PC-3 (cell line): ENCODE measurements at regions not wholly inside any gene's neighbourhood (a gene's known extent, or its start where the extent isn't known, plus 50 kb on each side); places are given as distances from the start of the nearest gene placed in this dataset.

Experiments used
- ATAC-seq: fragments of 200-7000 bp; cut with Tn5 transposase; 2 replicates; pipeline ENCODE4 v1.9.1; 2020; ENCODE audit warnings: mild to moderate bottlenecking, moderate library complexity
- BruUV-seq: library from RNA; stranded (reverse); fragments of 400-500 nt; replicated peaks from 2 replicates; lab custom pipeline; 2021; lab: Mats Ljungman, UMichigan
- CTCF ChIA-PET: fragments of 300-600 bp; sonication (Branson Sonifier 250); formaldehyde crosslinking; loops from one replicate; lab custom pipeline; 2022; ENCODE audit warnings: antibody characterized with exemption; lab: Charles Lee
- POLR2A ChIA-PET: fragments of 300-600 bp; sonication (Branson Sonifier 250); formaldehyde crosslinking; loops from one replicate; lab custom pipeline; 2022; ENCODE audit warnings: antibody characterized with exemption; ENCODE audit not compliant: unreplicated experiment; lab: Charles Lee
- DNase-seq: peaks from one replicate; pipeline ENCODE4 v3.0.0-alpha.2; 2015
- H2AFZ ChIP-seq: fragments of 300-600 bp; sonication (generic); 2 replicates; pipeline ENCODE4 v1.6.0; 2016; ENCODE audit warnings: antibody characterized with exemption, low read length
- H3F3A ChIP-seq: fragments of 300-600 bp; sonication (generic); one replicate; pipeline ENCODE4 v1.6.0; 2017; ENCODE audit warnings: antibody characterized with exemption, low read length, control low read depth, mild to moderate bottlenecking; ENCODE audit not compliant: unreplicated experiment
- H3K27ac ChIP-seq: fragments of 300-600 bp; sonication (generic); 2 replicates; pipeline ENCODE4 v1.5.1; 2016; ENCODE audit warnings: mild to moderate bottlenecking, low read length
- H3K27me3 ChIP-seq: fragments of 300-600 bp; sonication (generic); 2 replicates; pipeline ENCODE4 v1.6.1; 2016; ENCODE audit warnings: low read length, mixed read lengths
- H3K36me3 ChIP-seq: fragments of 300-600 bp; sonication (generic); 2 replicates; pipeline ENCODE4 v1.6.1; 2016; ENCODE audit warnings: low read depth, mixed run types, low read length, mixed read lengths
- H3K4me1 ChIP-seq: fragments of 300-600 bp; sonication (generic); 2 replicates; pipeline ENCODE4 v1.5.1; 2016; ENCODE audit warnings: low read length; ENCODE audit not compliant: insufficient read depth
- H3K4me2 ChIP-seq: fragments of 300-600 bp; sonication (generic); 2 replicates; pipeline ENCODE4 v1.6.0; 2016; ENCODE audit warnings: low read length
- H3K4me3 ChIP-seq: fragments of 300-600 bp; sonication (generic); 2 replicates; pipeline ENCODE4 v1.5.1; 2016; ENCODE audit warnings: mild to moderate bottlenecking, low read length, mixed read lengths
- H3K79me2 ChIP-seq: fragments of 300-600 bp; sonication (generic); 2 replicates; pipeline ENCODE4 v1.6.1; 2017; ENCODE audit warnings: low read length, mixed read lengths
- H3K9ac ChIP-seq: fragments of 300-600 bp; sonication (generic); 2 replicates; pipeline ENCODE4 v1.6.0; 2016; ENCODE audit warnings: mild to moderate bottlenecking, low read length
- H3K9me2 ChIP-seq: fragments of 300-600 bp; sonication (generic); replicated peaks from 2 replicates; pipeline ENCODE4 v1.6.1; 2016; ENCODE audit warnings: mixed run types, low read length, mixed read lengths
- H3K9me3 ChIP-seq: fragments of 300-600 bp; sonication (generic); 2 replicates; pipeline ENCODE4 v1.6.1; 2016; ENCODE audit warnings: low read length, mixed read lengths
- H4K20me1 ChIP-seq: fragments of 300-600 bp; sonication (generic); 2 replicates; pipeline ENCODE4 v1.6.1; 2016; ENCODE audit warnings: low read length, mixed read lengths
- CTCF ChIP-seq: fragments of 300-600 bp; sonication (generic); conservative IDR thresholded peaks from 2 replicates; pipeline ENCODE4 v1.5.1; 2017; ENCODE audit warnings: antibody characterized with exemption, low read depth, mild to moderate bottlenecking, low read length
- EZH2 ChIP-seq: fragments of 300-600 bp; sonication (generic); IDR thresholded peaks from one replicate; pipeline ENCODE4 v1.6.1; 2017; ENCODE audit warnings: antibody characterized with exemption, mild to moderate bottlenecking, low read length; ENCODE audit not compliant: unreplicated experiment
- EZH2phosphoT487 ChIP-seq: fragments of 300-600 bp; sonication (generic); IDR thresholded peaks from 2 replicates; pipeline ENCODE4 v1.6.1; 2018; ENCODE audit warnings: mild to moderate bottlenecking, antibody characterized with exemption, low read length, borderline replicate concordance
- intact Hi-C: fragments of 100-400 bp; cut with micrococcal nuclease; formaldehyde crosslinking; loops from 2 replicates; pipeline ENCODE4 v1.9.0; 2023

- no peaks in the 10 kb centered on the region for H3K79me2 ChIP-seq
- no peaks in the 10 kb centered on the region for H3K9me2 ChIP-seq
- CTCF ChIA-PET = interaction anchor here (0.6 kb wide), 1 partner anchor 32 kb away, joined by 3 read pairs; no protein-coding TSS in a partner anchor
- intact Hi-C loops = no loop called here
- H3F3A ChIP-seq = no peaks in the 10 kb centered on the region
- ATAC-seq (peak; percentile 63), DNase-seq (peak; percentile 76)
- POLR2A ChIA-PET = no interaction called here
- H3K27me3 ChIP-seq = no peaks in the 10 kb centered on the region
- no peaks in the 10 kb centered on the region for H3K36me3 ChIP-seq
- no peaks in the 10 kb centered on the region for H3K9me3 ChIP-seq
- H4K20me1 ChIP-seq = no peaks in the 10 kb centered on the region
- no peak for TF ChIP-seq EZH2phosphoT487
- no peak for TF ChIP-seq EZH2
- no peak for TF ChIP-seq CTCF
- H2AFZ ChIP-seq = no peak overlapping the region
- no peak overlapping the region for H3K4me3 ChIP-seq
- H3K9ac ChIP-seq = no peak overlapping the region
- BruUV-seq = no TSS peak
- peak overlapping the region; percentile 42 for H3K27ac ChIP-seq
- 0 out of 2 replicates have a peak overlapping the region, but pooled peaks have one; percentile 6 for H3K4me2 ChIP-seq
- peaks cover 11% of the 10 kb centered on the region; the same call in 1 of the 2 replicates for H3K4me1 ChIP-seq
Observed at GRCh38 chr18:68520406-68521075, 194.4 kb downstream of the TMX3 start.

- Histone ChIP-seq H2AFZ (no peak overlapping the region), H3K27ac (no peak overlapping the region), H3K9me3 (no peaks in the 10 kb centered on the region), H3K4me1 (peaks cover 11% of the 10 kb centered on the region; the same call in 1 of the 2 replicates), H3K27me3 (no peaks in the 10 kb centered on the region), H4K20me1 (no peaks in the 10 kb centered on the region), H3K79me2 (no peaks in the 10 kb centered on the region), H3K9me2 (no peaks in the 10 kb centered on the region), H3F3A (no peaks in the 10 kb centered on the region), H3K36me3 (no peaks in the 10 kb centered on the region), H3K9ac (no peak overlapping the region), H3K4me2 (no peak overlapping the region), H3K4me3 (no peak overlapping the region)
- ChIA-PET CTCF (no interaction called here), POLR2A (no interaction called here)
- no peak for TF ChIP-seq EZH2phosphoT487
- no peak for TF ChIP-seq CTCF
- no peak for TF ChIP-seq EZH2
- no peak for ATAC-seq
- intact Hi-C loops = no loop called here
- BruUV-seq = no TSS peak
- no peak for DNase-seq
Observed at GRCh38 chr18:68519336-68519735, 195.6 kb downstream of the TMX3 start.

- Histone ChIP-seq H3K27ac (no peak overlapping the region), H3K9ac (no peak overlapping the region), H3K79me2 (no peaks in the 10 kb centered on the region), H3F3A (no peaks in the 10 kb centered on the region), H3K4me3 (no peak overlapping the region), H3K9me2 (no peaks in the 10 kb centered on the region), H3K9me3 (no peaks in the 10 kb centered on the region), H3K36me3 (no peaks in the 10 kb centered on the region), H3K4me1 (no peaks in the 10 kb centered on the region), H2AFZ (no peak overlapping the region), H4K20me1 (no peaks in the 10 kb centered on the region), H3K4me2 (no peak overlapping the region), H3K27me3 (no peaks in the 10 kb centered on the region)
- CTCF ChIA-PET = no interaction called here
- POLR2A ChIA-PET = no interaction called here
- no TSS peak for BruUV-seq
- ATAC-seq (no peak), DNase-seq (no peak)
- intact Hi-C loops = no loop called here
- TF ChIP-seq CTCF = no peak
- no peak for TF ChIP-seq EZH2
- TF ChIP-seq EZH2phosphoT487 = no peak
Observed at GRCh38 chr18:68509902-68510301, 205.0 kb downstream of the TMX3 start.
